SIG-M5 treated with dmso at 0.1 percent for 504 hours (cell line): ENCODE measurements at regions not wholly inside any gene's neighbourhood (a gene's known extent, or its start where the extent isn't known, plus 50 kb on each side); places are given as distances from the start of the nearest gene placed in this dataset.
"Not testable (repeated sequence)": the region's sequence is repeated elsewhere in the genome, so short reads cannot be mapped to it uniquely, and the experiment has no call there.

Source experiments
- DNase-seq: peaks from one replicate; lab custom pipeline; 2025; ENCODE audit not compliant: unreplicated experiment; lab: John Stamatoyannopoulos, UW

- no peak for DNase-seq
Measured at GRCh38 chr2:56510610-56511009, 326.8 kb downstream of the CCDC85A start.

DNA sequence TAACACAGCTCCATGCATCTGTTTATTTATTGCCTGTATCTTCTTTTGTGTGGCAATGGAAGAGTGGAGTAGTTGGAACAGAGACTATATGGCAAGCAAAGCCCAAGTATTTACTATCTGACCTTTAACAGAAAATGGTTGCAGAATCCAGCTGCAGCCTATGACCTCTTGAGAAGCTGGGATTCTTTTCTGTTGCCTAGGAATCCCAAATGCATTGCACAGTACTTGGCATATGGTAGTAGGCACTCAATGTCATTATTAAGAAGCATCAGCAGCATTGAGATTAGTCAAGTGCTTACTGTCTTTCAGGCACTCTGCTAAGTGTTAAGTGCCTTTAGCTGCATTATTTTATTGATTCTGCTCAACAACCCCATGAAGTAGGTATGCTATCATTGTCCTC lies 331.6 kb downstream of the CCDC85A start:
- DNase-seq, result no peak

DNA sequence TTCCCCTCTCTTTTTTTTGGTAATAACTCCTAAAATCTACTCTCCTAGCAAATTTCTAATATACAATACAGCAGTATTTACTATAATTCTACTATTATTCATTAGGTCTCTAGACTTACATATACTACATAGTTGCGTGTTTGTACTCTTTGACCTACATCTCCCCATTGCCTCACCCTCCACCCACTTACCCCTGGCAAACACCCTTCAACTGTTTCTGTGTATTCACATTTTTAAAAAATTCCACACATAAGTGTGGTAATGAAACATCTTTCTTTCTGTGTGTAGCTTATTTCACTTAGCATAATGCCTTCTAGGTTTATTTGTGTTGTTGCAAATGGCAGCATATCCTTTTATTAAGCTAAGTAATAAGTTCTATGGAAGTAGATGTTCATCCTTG lies 336.0 kb downstream of the CCDC85A start:
- no peak for DNase-seq

GRCh38 chr2:56522605-56523089 lies 338.9 kb downstream of the CCDC85A start:
- no peak for DNase-seq

DNA sequence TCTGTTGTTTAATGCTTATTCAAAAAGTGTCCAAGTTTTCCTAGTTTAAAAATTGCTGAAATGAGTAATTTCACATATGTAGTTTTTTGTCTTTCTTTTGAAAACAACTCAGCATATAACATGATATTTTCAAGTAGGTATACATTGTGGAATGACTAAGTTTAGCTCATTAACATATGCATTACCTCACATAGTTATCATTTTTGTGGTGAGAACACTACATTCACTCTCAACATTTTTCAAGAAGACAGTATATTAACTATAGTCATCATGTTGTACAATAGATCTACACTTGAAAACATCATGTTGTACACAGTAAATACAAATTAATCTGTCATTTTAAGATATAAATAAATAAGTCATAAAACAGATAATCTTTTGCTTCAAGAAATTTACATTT lies 340.0 kb downstream of the CCDC85A start:
- no peak for DNase-seq

GRCh38 chr2:56531668-56532420 lies 348.1 kb downstream of the CCDC85A start:
- no peak for DNase-seq

DNA sequence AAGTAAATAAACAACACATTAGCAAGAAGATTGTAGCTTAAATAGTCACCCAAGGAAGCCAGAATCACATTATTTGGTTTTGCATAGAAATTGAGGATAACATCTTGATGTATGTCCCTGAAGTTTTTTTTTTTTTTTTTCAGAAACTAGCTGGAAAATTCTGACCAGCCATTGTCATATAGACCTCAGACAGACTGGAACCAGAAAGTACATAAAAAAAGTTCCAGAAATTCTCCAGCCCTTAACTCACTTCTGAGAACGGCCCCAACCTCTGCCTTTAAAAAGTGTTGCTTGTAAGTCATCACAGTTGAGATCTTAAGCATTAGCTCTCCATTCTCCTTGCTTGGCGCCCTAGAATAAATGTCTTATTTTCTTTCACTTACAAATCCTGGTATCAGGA lies 350.5 kb downstream of the CCDC85A start:
- DNase-seq, result no peak

DNA sequence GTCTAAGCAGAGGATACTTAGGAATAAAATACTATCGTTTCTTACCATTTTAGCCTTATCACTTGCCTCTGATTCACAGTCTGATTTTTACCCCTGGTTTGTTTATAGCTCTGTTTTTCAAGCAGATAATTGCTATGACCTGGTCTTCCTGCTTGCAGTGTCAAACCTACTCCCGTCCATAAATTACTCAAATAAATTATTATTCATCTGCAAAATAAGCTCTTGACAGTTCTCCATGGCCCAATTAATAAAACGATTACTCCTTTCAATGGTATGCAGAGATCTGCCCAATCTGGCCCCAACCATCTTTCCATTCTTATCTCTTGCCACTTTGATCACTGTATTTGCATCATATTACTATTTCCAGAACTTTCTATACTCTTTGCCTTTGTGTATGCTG lies 354.0 kb downstream of the CCDC85A start:
- no peak for DNase-seq

DNA sequence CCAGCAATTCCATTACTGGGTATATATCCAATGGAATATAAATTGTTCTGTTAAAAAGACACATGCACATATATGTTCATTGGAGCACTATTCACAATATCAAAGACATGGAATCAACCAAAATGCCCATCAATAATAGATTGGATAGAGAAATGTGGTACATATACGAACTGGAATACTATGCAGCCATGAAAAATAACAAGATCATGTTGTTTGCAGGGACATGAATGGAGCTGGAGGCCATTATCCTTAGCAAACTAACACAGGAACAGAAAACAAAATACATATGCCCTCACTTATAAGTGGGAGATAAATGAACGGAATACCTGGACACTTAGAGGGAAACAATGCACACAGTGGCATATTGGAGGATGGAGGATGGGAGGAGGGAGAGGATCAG lies 355.8 kb downstream of the CCDC85A start:
- no peak for DNase-seq

GRCh38 chr2:56540467-56540866 lies 356.7 kb downstream of the CCDC85A start:
- no peak for DNase-seq

DNA sequence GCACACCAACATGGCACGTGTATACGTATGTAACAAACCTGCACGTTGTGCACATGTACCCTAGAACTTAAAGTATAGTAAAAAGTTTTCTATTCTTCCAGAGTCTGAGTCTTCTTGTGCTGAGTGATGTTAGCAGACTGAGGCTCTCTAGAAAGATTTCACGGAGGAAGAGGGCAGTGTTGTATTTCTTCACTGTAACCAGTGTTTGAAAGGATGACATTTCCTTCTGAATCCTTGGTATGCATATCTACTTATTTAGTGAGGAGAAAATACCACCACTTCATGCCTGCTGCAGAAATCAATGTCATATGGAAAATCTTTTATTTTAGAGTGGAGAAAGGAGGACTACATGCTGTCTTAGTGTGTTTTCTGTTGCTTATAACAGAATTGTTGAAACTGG lies 357.1 kb downstream of the CCDC85A start:
- no peak for DNase-seq

DNA sequence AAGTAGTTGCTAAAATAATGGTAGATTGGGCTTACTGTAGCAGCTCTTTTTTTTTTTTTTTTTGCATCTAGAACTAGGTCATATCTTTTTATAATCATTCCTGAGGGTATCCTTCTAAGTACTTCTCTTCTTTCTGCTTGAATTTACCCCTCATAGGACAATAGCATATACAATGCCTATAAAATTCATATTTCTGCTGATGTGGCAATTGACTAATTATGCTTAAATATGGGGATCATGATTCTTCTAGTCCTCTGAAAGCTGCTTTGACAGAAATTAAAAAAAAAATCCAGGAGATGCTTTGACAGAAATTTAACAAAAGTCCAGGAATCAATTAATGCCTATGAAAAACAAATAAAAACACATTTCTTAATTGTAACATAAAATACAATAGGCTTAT lies 358.4 kb downstream of the CCDC85A start:
- DNase-seq, result no peak

- no peak for DNase-seq
Measured at GRCh38 chr2:56565143-56565542, 381.4 kb downstream of the CCDC85A start.

DNA sequence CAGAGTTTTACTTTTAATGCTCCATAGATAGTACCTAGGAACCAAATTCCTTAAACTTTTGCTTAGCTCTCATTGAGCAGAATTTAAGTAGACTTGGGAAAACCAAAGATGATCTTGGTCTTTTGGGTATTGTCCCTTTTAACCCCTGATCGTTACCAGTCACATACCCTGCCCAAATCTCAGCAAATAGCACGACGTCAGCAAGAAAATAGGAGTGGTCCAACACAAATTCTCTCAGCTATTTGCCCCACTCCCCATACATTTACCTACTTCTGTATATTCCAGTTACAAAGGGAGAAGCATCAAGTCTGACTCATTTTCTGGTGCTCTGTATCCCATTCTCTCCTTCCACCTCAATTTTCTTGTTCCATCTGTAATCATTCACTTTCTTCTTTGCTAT lies 387.3 kb downstream of the CCDC85A start:
- DNase-seq, result no peak

GRCh38 chr2:56576001-56576400 lies 392.2 kb downstream of the CCDC85A start:
- no peak for DNase-seq

- DNase-seq, result no peak
Measured at GRCh38 chr2:56580242-56580641, 396.5 kb downstream of the CCDC85A start.

DNA sequence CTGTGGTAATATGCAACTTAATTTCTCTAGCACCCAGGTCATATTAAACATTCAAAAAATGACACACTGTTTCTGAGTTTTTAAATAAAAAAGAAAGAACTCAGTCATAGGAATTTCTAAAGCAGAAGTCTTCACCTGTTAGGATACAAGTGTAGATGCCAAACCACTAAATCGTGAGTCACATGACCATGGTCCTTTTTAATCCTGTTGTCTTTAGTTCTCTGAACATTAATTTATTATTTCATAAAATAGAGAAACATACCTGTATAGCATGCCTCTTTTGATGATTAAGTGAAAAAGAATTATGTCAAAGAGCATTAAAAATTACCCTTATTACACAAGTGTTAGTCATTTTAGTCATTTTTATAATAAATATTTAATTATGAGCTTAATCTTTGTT lies 398.8 kb downstream of the CCDC85A start:
- DNase-seq, result no peak

DNA sequence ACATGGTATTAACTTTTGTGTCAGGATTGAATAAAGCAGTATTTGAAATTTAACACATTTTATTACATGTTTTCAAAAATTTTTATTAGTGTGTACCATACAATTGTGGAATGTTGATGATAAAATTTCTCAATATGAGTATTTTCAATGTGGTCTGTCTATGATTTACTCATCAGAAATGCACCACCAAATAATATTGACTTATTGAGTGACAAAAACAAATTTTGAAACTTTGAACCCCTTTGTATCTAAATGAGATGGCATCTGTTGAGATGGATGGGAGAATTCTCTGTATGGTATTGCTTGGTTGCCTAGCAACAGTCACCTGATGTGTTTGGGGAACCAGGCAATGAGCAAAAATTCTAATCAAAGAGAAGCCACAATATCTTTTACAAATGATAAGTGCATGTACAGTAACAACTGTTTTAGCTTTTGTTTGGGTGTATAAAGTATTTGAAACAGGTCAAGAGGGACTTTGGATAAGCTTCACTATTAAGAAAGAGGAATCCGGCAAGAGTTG lies 400.1 kb downstream of the CCDC85A start:
- DNase-seq, result no peak

- no peak for DNase-seq
Measured at GRCh38 chr2:56587456-56587855, 403.7 kb downstream of the CCDC85A start.

DNA sequence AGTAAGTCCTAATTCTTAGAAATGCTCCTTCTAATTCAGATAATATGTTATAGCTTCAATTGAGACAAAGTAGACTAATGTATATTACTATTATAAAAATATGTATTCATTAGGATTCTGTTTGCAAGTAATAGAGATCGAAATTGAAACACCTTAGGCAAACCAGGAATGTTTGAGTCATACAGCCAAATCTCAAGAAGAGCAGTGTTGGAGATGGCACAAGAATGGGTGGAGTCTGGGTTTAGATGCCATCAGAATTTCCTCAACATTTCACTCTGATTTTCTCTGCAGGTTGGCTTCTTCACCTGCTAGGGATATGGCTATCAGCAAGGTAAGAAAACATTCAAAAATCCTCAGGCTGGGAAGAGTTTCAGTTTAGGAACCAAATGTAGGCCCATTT lies 405.4 kb downstream of the CCDC85A start:
- no peak for DNase-seq

DNA sequence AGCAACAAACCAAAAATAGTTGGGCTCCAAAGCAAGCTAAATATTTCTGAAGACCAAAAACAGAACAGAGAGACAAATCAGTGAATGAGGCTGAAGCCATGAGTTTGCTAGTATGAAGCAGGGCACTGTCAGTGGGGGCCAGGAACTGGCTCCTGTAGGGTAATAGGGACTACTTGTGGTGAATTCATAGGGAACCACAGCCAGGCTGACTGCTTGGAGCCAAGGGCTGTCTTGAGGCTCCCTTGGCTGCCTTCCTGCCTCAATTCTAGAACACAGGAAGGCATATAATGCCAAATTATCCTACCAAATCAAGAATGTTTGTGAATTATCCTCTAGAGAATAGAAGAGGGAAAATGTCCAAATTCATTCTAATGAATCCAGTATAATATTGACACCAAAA lies 406.0 kb downstream of the CCDC85A start:
- DNase-seq, result no peak

DNA sequence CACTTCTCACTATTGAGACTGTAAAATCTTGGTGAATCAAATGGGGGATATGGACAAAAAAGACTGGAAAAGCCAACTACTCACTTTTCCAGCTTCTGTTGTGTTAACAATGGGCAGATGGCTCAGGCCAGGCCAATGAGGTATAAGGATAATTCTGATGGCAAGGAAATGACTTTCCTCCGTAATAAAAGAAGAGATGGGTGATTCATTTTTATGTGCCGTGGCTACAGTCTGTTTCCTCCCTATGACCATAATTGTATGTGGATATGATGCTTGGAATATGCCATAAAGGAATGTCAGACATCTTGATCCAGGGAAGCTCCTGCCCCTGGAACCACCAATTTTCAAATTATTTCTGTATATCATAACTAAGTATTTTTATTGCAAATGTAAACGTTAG lies 406.8 kb downstream of the CCDC85A start:
- no peak for DNase-seq

- not testable (repeated sequence) for DNase-seq
Measured at GRCh38 chr2:56606086-56606485, 422.3 kb downstream of the CCDC85A start.
